H1 (cell line): ENCODE measurements at regions not wholly inside any gene's neighbourhood (a gene's known extent, or its start where the extent isn't known, plus 50 kb on each side); places are given as distances from the start of the nearest gene placed in this dataset.

ENCODE experiments used
- EP300 ChIP-seq, 2 experiments: IDR thresholded peaks; 1 replicate in 1 of 2; 2 replicates in 1 of 2; pipeline ENCODE4 v1.6.1; 2011 to 2012; ENCODE audit warnings: low read depth in 2 of 2, low read length in 2 of 2, mild to moderate bottlenecking in 2 of 2, borderline replicate concordance in 1 of 2, inconsistent platforms in 1 of 2, moderate library complexity in 1 of 2
- ZNF274 ChIP-seq: IDR thresholded peaks from 2 replicates; pipeline ENCODE4 v1.7.0; 2012; ENCODE audit warnings: low read length, borderline replicate concordance; ENCODE audit errors: extremely low read depth
- TF ChIP-seq, protein P1 (sequence below): IDR thresholded peaks from 2 replicates; pipeline ENCODE4 v1.6.1; 2011; ENCODE audit warnings: low read depth, mild to moderate bottlenecking, low read length; ENCODE audit not compliant: insufficient read depth

DNA sequence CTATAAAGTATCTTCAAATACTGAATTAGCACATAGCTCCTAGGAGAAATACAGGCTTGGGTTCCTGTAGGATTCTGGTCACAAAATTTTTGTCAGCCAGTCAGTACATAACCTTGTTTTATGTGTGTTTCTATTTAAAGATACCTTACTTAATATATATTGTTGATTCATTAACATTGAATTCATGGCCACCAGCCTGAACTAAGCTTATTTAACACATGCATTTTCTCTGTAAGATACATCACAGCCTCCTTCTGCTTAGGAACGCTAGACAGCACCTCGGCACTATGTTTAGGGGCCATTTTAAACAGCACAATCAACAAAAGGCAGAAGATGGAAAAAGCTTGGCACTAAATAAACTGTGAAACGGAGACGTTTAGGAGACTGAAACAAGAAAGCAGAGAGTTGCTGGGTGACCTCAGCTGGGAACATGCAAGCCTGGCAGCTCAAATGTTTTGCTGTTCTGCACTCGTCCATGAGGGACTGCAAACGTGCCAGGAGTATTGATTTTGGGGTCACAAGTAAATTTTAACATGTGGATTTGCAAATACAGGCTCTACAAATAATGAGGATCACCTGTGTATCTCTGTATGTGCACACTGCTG, 432.2 kb upstream of the TPM1 start:
- TF ChIP-seq ZNF274: no peak
- no peak for TF ChIP-seq EP300 (IDR thresholded peaks at IDR 0.05; ENCODE audit: borderline replicate concordance in 1 of 2, low read depth in 2 of 2, low read length in 2 of 2)
- TF ChIP-seq, protein P1, sequence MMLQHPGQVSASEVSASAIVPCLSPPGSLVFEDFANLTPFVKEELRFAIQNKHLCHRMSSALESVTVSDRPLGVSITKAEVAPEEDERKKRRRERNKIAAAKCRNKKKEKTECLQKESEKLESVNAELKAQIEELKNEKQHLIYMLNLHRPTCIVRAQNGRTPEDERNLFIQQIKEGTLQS: no peak
